ENCODE measurements at regions not wholly inside any gene's neighbourhood (a gene's known extent, or its start where the extent isn't known, plus 50 kb on each side); places are given as distances from the start of the nearest gene placed in this dataset.

DNA sequence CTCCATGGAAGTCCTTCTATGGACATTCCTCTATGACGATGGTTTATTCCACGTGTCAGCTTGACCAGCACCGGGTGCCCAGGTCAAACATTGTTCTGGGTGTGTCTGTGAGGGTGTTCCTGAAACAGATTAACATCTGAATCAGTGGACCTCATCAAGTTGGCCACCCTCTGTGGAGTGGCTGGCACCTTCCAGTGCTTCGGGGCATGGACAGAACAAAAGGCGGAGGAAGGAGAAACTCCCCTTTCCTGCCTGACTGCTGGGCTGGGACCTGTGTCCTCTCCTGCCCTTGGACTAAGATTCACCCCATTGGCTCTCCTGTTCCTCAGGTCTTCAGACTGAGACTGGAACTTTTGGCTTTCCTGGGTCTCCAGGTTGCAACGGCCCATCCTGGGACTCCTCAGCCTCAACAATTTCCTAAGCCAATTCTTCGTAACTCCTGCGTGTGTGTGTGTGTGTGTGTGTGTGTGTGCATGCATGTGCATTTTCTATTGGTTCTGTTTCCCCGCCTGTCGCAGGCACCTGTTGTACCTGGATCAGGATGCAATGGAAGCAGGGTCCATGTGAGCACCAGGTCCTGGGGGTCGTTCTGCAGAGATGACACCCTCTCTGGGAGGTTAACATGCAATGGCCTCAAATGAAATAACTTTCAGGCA is 357.2 kb upstream of the SALL3 start:
- no peaks in the 10 kb centered on the region for H3K36me3 ChIP-seq (ENCODE audit: control insufficient read depth, insufficient read depth, low read length)
- no peak overlapping the region for H3K27ac ChIP-seq (ENCODE audit: low read depth, low read length, severe bottlenecking)
- H3K4me1 ChIP-seq (ENCODE audit: control insufficient read depth, insufficient read depth, low read length, poor library complexity, severe bottlenecking) = peaks cover 6% of the 10 kb centered on the region
- H3K4me3 ChIP-seq (ENCODE audit: extremely low read depth, insufficient read depth, low read length, poor library complexity, severe bottlenecking) = no peak overlapping the region
- 68 to 81% methylated on average over 8 to 9 of the region's 11 CpGs for WGBS, 2 experiments (ENCODE audit: insufficient coverage in 2 of 2)
- no peaks in the 10 kb centered on the region for H3K9me3 ChIP-seq (ENCODE audit: control insufficient read depth, low read length)

DNA sequence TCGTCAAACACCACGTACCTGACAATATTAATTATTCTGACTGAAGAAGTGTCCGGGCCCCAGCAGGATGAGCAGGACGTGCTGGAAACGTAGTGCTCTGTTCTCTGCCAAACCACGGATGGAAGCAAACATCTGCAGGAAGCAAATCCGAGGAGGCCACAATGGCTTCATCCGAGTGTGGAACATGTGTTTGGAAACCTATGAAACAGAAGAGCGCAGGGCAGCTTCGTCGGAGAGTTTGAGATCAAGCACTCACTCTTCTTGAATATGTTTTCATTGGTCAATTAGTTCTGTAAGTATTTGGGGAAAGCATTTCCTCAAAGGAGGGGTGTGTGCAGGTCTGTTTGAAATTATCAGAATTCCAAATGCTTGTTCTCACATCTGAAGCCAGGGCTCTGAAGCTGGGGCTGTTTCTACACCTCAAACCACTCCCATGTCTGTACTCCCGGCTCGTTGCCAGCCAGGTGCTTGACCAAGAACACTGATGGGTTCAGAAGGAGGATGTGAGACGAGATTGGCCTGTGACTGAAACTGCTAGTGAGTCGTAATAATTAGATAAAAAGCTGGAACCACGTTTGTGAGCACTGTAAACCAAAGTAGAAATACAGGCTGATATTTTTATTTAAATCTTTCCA is 356.6 kb upstream of the SALL3 start:
- Histone ChIP-seq H3K27ac (ENCODE audit: low read depth, low read length, severe bottlenecking) (no peak overlapping the region), H3K4me3 (ENCODE audit: extremely low read depth, insufficient read depth, low read length, poor library complexity, severe bottlenecking) (no peak overlapping the region), H3K9me3 (ENCODE audit: control insufficient read depth, low read length) (no peaks in the 10 kb centered on the region), H3K4me1 (ENCODE audit: control insufficient read depth, insufficient read depth, low read length, poor library complexity, severe bottlenecking) (peaks cover 6% of the 10 kb centered on the region), H3K36me3 (ENCODE audit: control insufficient read depth, insufficient read depth, low read length) (no peaks in the 10 kb centered on the region)
- WGBS, 2 experiments (ENCODE audit: insufficient coverage in 2 of 2) = 87 to 94% methylated on average over 10 to 12 of the region's 16 CpGs

DNA sequence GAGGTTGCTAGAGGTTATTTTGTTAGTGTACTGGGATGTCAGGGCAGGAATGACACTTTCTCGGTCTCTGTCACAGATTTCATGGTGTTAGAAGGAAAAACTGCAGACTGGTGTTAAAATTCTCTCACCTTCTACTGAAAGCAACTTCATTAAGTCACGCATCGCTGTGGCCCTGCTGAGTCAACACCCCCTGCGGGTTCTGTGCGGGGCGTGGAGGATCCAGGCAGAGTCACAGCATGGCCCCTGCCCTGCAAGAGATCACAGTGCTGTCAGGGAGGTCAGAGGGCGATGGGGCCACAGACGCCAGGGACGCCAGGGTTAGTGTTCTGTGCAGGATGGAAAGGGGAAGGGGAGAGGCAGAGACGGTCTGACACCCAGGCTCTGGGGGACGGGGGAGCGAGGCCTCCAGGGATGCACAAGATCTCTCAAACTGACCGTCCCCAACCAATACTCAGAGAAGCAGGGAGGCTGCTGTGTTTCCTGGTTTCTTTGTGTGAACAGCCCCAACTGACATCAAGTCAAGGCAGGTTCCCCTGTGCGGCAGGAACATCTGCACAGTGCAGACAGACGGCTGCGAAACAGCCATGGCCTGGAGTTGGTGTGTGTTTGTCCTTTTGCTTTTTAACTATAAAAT is 354.9 kb upstream of the SALL3 start:
- WGBS, 2 experiments (ENCODE audit: insufficient coverage in 2 of 2) = 45 to 56% methylated on average over 8 to 10 of the region's 16 CpGs
- Histone ChIP-seq H3K4me1 (ENCODE audit: control insufficient read depth, insufficient read depth, low read length, poor library complexity, severe bottlenecking) (peaks cover 6% of the 10 kb centered on the region), H3K27ac (ENCODE audit: low read depth, low read length, severe bottlenecking) (no peak overlapping the region), H3K9me3 (ENCODE audit: control insufficient read depth, low read length) (no peaks in the 10 kb centered on the region), H3K4me3 (ENCODE audit: extremely low read depth, insufficient read depth, low read length, poor library complexity, severe bottlenecking) (no peak overlapping the region), H3K36me3 (ENCODE audit: control insufficient read depth, insufficient read depth, low read length) (no peaks in the 10 kb centered on the region)

DNA sequence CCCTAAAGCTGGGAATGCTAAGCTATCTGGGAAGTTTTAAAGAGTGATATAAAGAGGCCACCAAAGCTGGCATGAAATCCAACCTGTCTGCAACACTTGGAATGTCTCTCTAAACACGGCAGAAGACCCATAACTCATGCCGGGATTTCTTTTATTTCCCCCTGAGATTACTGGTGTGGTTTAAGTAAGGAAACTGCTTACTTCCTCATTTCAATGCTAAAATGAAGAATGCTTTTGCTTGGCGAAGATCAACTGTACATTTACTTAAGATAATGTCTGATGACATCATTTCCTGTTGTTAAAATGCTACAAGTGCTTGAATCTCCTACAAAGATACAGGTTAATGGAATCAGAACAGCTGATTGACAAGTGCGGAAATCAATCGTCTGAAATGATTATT is 353.8 kb upstream of the SALL3 start:
- 86% methylated on average over 1 of the region's 5 CpGs; no CpG with 5 or more reads in 1 of the 2 experiments for WGBS, 2 experiments (ENCODE audit: insufficient coverage in 2 of 2)
- no peak overlapping the region for H3K4me3 ChIP-seq (ENCODE audit: extremely low read depth, insufficient read depth, low read length, poor library complexity, severe bottlenecking)
- no peak overlapping the region for H3K27ac ChIP-seq (ENCODE audit: low read depth, low read length, severe bottlenecking)
- no peaks in the 10 kb centered on the region for H3K36me3 ChIP-seq (ENCODE audit: control insufficient read depth, insufficient read depth, low read length)
- H3K4me1 ChIP-seq (ENCODE audit: control insufficient read depth, insufficient read depth, low read length, poor library complexity, severe bottlenecking) = peaks cover 6% of the 10 kb centered on the region
- H3K9me3 ChIP-seq (ENCODE audit: control insufficient read depth, low read length) = no peaks in the 10 kb centered on the region

DNA sequence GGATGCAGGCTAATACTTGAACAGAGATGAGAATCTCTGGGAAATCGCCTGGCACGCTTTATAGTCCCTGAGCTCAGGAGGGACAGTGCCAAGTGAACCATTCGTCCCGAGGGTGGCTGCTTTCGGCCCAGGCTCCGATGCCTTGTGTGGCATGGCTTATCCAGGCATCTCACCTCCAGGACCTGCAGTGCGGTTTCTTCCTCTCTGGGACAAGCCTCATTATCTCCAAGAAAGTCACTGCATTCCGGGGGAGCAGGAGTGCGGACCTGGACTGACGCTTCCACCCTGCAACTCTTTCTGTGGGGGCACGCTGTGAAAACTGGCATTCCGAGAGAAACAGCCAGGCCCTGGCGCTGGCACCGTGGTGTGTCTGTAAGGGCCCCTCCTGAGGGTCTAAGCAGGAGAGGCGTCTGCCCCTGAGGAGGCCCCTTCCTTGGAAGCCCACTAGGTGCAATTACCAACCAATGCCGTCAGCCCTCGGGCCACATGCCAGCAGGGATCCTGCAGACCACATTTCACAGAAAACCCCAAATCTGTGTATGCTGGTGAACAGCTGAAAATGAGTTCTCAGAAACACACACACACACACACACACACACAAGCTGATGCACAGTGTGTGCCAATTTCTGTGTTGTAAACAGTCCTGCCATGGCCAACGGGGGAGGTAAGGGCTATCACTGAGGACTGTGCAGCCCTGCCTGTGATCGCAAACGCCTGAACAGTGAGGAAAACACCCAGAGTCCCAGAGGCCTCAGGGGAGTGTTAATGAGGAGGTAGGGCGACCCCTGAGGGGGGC is 351.9 kb upstream of the SALL3 start:
- no peak overlapping the region for H3K27ac ChIP-seq (ENCODE audit: low read depth, low read length, severe bottlenecking)
- no peaks in the 10 kb centered on the region for H3K36me3 ChIP-seq (ENCODE audit: control insufficient read depth, insufficient read depth, low read length)
- peaks cover 6% of the 10 kb centered on the region for H3K4me1 ChIP-seq (ENCODE audit: control insufficient read depth, insufficient read depth, low read length, poor library complexity, severe bottlenecking)
- H3K9me3 ChIP-seq (ENCODE audit: control insufficient read depth, low read length) = no peaks in the 10 kb centered on the region
- no peak overlapping the region for H3K4me3 ChIP-seq (ENCODE audit: extremely low read depth, insufficient read depth, low read length, poor library complexity, severe bottlenecking)
- 87 to 91% methylated on average over 19 to 20 of the region's 21 CpGs for WGBS, 2 experiments (ENCODE audit: insufficient coverage in 2 of 2)

DNA sequence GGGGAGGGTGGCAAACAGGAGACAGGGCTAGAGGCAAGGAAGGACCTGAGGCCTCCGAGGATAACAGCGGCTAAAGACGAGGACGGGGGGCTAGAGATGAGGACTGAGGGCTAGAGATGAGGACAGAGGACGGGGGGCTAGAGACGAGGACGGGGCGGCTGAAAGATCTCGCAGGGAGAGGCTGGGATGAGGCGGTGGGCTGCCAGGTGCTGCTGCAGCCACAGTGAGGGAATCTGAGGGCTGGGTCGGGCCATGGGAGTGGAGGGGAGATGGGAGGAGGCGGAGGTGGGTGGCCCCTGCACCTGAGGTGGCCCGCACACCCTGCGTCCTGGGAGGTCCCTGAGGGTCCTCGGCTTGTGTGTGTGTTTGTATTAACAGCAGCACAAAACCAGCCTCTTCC is 350.2 kb upstream of the SALL3 start:
- WGBS, 2 experiments (ENCODE audit: insufficient coverage in 2 of 2) = 98 to 100% methylated on average over 6 to 11 of the region's 15 CpGs
- H3K4me3 ChIP-seq (ENCODE audit: extremely low read depth, insufficient read depth, low read length, poor library complexity, severe bottlenecking) = no peak overlapping the region
- H3K36me3 ChIP-seq (ENCODE audit: control insufficient read depth, insufficient read depth, low read length) = no peaks in the 10 kb centered on the region
- peaks cover 4% of the 10 kb centered on the region for H3K4me1 ChIP-seq (ENCODE audit: control insufficient read depth, insufficient read depth, low read length, poor library complexity, severe bottlenecking)
- no peaks in the 10 kb centered on the region for H3K9me3 ChIP-seq (ENCODE audit: control insufficient read depth, low read length)
- no peak overlapping the region for H3K27ac ChIP-seq (ENCODE audit: low read depth, low read length, severe bottlenecking)

DNA sequence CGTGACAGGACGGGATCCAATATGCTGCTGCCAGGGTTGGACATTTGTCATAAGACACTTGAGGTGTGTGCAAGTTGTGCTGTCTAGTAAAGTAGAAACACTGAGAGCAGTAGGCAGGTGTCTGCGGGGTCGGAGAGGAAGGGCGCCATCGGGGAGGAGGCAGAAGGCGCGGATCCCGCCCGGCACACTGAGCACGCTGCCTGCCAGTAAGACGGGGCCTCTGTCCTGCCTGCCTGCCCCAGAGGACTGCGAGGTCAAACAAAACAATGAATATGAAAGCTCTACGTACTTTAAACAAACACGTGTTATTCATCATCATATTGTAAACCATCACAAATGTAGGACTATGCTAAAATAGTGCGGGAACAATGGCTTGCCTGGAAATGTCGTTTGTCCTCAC is 349.3 kb upstream of the SALL3 start:
- Histone ChIP-seq H3K4me3 (ENCODE audit: extremely low read depth, insufficient read depth, low read length, poor library complexity, severe bottlenecking) (no peak overlapping the region), H3K9me3 (ENCODE audit: control insufficient read depth, low read length) (no peaks in the 10 kb centered on the region), H3K27ac (ENCODE audit: low read depth, low read length, severe bottlenecking) (no peak overlapping the region), H3K36me3 (ENCODE audit: control insufficient read depth, insufficient read depth, low read length) (no peaks in the 10 kb centered on the region), H3K4me1 (ENCODE audit: control insufficient read depth, insufficient read depth, low read length, poor library complexity, severe bottlenecking) (peaks cover 4% of the 10 kb centered on the region)
- 84 to 85% methylated on average over 17 of the region's 17 CpGs for WGBS, 2 experiments (ENCODE audit: insufficient coverage in 2 of 2)

DNA sequence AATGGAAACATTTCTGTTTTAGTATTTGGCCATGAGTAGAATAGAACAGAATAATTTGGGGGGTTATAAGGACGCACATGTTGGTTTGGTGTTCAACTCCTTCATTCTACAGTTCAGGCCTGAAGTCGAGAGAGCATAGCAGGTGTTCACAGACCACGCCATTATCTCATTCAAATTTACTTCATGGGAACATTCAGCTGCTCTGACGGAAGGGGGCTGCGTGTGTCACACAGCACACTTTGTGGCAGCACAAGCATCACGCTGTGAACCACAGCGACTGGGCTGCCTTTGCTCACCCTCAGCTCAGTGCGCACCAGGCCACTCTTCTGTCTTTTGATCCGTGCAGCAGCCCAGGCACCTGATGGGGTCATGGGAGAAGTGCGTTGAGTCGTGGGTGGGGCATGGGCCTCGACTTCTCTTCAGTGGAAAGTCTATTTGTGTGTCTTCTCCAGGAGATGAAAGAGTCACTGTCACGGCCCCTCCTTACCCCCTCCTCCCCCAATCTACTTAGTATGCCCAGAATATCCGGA is 348.6 kb upstream of the SALL3 start:
- Histone ChIP-seq H3K36me3 (ENCODE audit: control insufficient read depth, insufficient read depth, low read length) (no peaks in the 10 kb centered on the region), H3K9me3 (ENCODE audit: control insufficient read depth, low read length) (no peaks in the 10 kb centered on the region), H3K4me1 (ENCODE audit: control insufficient read depth, insufficient read depth, low read length, poor library complexity, severe bottlenecking) (no peaks in the 10 kb centered on the region), H3K27ac (ENCODE audit: low read depth, low read length, severe bottlenecking) (no peak overlapping the region), H3K4me3 (ENCODE audit: extremely low read depth, insufficient read depth, low read length, poor library complexity, severe bottlenecking) (no peak overlapping the region)
- WGBS, 2 experiments (ENCODE audit: insufficient coverage in 2 of 2) = 94 to 95% methylated on average over 9 to 11 of the region's 14 CpGs

DNA sequence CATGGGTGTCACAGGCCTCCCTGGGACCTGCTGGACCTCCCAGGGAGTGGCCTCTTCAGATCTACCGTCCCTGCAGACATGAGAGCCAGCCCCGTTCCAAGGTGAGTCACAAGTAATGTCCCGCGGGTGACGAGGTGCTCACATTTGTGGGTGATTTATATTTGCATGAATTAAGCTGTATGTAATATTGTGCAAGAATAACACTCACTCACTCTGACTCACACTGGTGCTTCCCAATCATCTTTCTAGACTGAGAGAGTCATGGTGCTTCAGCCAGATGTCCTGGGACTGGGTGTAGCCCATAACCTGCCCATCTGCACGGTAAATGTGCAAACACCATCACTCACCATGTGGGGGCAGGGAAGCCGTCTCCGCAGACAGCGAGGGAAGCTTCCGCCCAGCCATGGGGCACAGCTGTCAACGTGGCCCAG is 347.5 kb upstream of the SALL3 start:
- Histone ChIP-seq H3K9me3 (ENCODE audit: control insufficient read depth, low read length) (no peaks in the 10 kb centered on the region), H3K4me3 (ENCODE audit: extremely low read depth, insufficient read depth, low read length, poor library complexity, severe bottlenecking) (no peak overlapping the region), H3K4me1 (ENCODE audit: control insufficient read depth, insufficient read depth, low read length, poor library complexity, severe bottlenecking) (no peaks in the 10 kb centered on the region), H3K27ac (ENCODE audit: low read depth, low read length, severe bottlenecking) (no peak overlapping the region), H3K36me3 (ENCODE audit: control insufficient read depth, insufficient read depth, low read length) (no peaks in the 10 kb centered on the region)
- 83 to 94% methylated on average over 7 to 8 of the region's 11 CpGs for WGBS, 2 experiments (ENCODE audit: insufficient coverage in 2 of 2)

DNA sequence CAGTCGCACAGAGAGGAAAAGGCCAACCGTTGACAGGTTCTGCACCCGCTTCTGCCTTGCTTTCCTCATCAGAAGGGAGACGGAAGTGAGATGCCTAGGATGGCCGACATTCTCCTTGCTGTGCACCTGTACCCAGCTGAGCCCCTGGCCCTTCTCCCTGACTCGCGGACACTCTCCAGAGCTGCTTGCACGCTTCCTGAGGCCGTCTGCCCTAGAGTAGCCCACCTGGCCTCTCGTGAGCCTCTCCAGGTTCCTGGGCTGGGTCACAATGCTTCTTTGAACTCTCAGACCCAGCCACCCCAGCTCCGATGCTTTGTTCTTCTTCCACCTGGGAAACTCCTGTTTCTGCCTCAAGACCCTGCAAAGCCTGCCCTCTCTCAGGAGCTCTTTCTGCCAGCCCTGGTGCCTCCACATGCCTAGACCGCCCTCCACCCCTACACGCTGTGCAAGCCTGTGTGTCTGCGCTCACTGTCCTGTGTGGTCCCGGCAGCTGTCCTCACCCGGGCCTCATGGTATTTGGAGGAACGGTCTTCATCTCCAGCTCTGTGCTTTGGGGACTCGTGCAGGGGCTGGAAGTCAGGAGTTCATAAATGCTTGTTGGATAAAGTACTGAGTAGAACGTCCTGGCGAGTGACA is 345.4 kb upstream of the SALL3 start:
- H3K9me3 ChIP-seq (ENCODE audit: control insufficient read depth, low read length) = no peaks in the 10 kb centered on the region
- 82 to 85% methylated on average over 18 to 20 of the region's 20 CpGs for WGBS, 2 experiments (ENCODE audit: insufficient coverage in 2 of 2)
- no peaks in the 10 kb centered on the region for H3K36me3 ChIP-seq (ENCODE audit: control insufficient read depth, insufficient read depth, low read length)
- no peak overlapping the region for H3K4me3 ChIP-seq (ENCODE audit: extremely low read depth, insufficient read depth, low read length, poor library complexity, severe bottlenecking)
- no peaks in the 10 kb centered on the region for H3K4me1 ChIP-seq (ENCODE audit: control insufficient read depth, insufficient read depth, low read length, poor library complexity, severe bottlenecking)
- H3K27ac ChIP-seq (ENCODE audit: low read depth, low read length, severe bottlenecking) = no peak overlapping the region

All from mesodermal cell (in vitro differentiated cells).